Astrocyte (in vitro differentiated cells and primary cell): ENCODE measurements at regions not wholly inside any gene's neighbourhood (a gene's known extent, or its start where the extent isn't known, plus 50 kb on each side); places are given as distances from the start of the nearest gene placed in this dataset.

Source experiments
- EZH2 ChIP-seq: IDR thresholded peaks from 2 replicates; pipeline ENCODE4 v1.6.1; 2012; ENCODE audit warnings: mild to moderate bottlenecking, low read length, inconsistent platforms; ENCODE audit not compliant: insufficient read depth
- TF ChIP-seq, protein P1 (sequence below): IDR thresholded peaks from 2 replicates; pipeline ENCODE4 v1.5.1; 2011; ENCODE audit warnings: low read depth, mild to moderate bottlenecking, inconsistent platforms, low read length, moderate library complexity; ENCODE audit not compliant: insufficient read depth

DNA sequence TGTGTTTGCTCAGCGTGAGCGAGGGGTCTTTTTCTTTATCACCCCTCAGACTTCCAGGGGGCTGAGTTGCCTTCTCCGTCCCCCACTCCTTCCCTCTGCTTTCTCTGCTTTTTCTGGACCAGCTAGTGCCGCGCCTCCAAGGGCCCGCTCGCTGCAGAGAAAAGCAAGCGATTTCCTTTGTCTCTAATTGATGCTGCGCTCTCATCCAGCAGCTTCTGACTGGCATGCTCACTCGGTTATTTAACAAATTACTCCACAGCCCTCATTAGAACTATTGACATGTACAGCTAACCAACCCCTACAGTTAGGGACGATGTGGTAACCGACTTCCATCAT lies 288.0 kb downstream of the ELAVL2 start:
- TF ChIP-seq, protein P1, sequence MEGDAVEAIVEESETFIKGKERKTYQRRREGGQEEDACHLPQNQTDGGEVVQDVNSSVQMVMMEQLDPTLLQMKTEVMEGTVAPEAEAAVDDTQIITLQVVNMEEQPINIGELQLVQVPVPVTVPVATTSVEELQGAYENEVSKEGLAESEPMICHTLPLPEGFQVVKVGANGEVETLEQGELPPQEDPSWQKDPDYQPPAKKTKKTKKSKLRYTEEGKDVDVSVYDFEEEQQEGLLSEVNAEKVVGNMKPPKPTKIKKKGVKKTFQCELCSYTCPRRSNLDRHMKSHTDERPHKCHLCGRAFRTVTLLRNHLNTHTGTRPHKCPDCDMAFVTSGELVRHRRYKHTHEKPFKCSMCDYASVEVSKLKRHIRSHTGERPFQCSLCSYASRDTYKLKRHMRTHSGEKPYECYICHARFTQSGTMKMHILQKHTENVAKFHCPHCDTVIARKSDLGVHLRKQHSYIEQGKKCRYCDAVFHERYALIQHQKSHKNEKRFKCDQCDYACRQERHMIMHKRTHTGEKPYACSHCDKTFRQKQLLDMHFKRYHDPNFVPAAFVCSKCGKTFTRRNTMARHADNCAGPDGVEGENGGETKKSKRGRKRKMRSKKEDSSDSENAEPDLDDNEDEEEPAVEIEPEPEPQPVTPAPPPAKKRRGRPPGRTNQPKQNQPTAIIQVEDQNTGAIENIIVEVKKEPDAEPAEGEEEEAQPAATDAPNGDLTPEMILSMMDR = no peak
- TF ChIP-seq EZH2 = no peak
